OCI-LY3 (cell line): ENCODE measurements at regions not wholly inside any gene's neighbourhood (a gene's known extent, or its start where the extent isn't known, plus 50 kb on each side); places are given as distances from the start of the nearest gene placed in this dataset.

Source experiments
- CTCF ChIP-seq: fragments of 200-600, 300-600 bp; sonication (generic); IDR thresholded peaks from 2 replicates; pipeline ENCODE4 v1.5.1; 2014; ENCODE audit warnings: antibody characterized with exemption, low read length, low read depth
- EZH2phosphoT487 ChIP-seq: fragments of 200-600 bp; shearing (Covaris generic); IDR thresholded peaks from 2 replicates; pipeline ENCODE4 v1.6.1; 2018; ENCODE audit warnings: antibody characterized with exemption, mixed run types, low read depth

- no peak for TF ChIP-seq CTCF
- no peak for TF ChIP-seq EZH2phosphoT487
Observed at GRCh38 chr13:110073982-110074381, 233.0 kb downstream of the COL4A1 start.
